ENCODE measurements at regions not wholly inside any gene's neighbourhood (a gene's known extent, or its start where the extent isn't known, plus 50 kb on each side); places are given as distances from the start of the nearest gene placed in this dataset.

DNA sequence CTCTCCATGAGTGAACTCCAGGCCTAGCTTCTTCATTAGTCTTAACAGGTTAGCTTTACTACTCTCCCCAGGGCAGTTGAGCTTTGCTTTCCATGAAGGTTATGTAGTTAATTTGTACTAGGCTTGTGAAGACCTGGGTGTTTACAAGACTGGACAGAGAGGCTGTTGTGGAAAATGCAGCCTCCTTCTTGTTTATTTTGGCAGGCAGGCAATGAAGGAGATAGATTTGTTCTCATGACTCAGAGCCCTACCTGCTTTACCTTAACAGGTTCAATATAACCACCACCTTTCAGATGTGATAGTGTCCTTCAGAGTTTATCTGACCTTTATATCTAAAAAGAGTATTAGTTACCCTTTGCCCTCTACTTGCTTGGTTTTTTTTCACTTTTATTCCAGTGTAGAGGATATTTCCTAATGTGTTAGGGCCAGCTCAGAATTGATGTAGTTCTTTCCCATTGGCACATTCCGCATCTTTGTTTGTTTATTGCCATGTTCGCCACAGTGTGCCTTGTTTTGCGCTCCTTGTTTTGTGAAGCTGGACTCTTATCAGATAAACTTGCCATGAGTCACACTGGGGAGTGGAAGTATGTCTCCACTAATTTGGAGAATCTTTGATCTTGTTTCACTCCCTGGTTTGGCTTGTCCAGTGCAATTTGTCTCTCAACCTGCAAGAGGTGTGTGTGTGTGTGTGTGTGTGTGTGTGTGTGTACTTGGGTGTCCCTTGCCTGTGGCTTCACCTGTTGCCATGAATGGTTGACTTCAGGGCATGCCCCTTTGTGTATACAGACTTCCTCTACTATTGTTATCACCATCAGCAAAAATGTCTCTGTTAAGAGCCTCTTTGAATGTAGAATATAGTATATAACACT lies 87.4 kb upstream of the MACF1 start:
- POLR2A ChIA-PET, result no interaction called here
- Mint-ChIP-seq H3K27me3 (no peaks in the 10 kb centered on the region), H3K4me1 (peaks cover 3% of the 10 kb centered on the region), H3K27ac (no peak overlapping the region), H3K4me3 (no peak overlapping the region), H3K36me3 (no peaks in the 10 kb centered on the region), H3K9me3 (no peaks in the 10 kb centered on the region)
- ATAC-seq (ENCODE audit: low read depth), result no peak
- DNase-seq, result no peak

DNA sequence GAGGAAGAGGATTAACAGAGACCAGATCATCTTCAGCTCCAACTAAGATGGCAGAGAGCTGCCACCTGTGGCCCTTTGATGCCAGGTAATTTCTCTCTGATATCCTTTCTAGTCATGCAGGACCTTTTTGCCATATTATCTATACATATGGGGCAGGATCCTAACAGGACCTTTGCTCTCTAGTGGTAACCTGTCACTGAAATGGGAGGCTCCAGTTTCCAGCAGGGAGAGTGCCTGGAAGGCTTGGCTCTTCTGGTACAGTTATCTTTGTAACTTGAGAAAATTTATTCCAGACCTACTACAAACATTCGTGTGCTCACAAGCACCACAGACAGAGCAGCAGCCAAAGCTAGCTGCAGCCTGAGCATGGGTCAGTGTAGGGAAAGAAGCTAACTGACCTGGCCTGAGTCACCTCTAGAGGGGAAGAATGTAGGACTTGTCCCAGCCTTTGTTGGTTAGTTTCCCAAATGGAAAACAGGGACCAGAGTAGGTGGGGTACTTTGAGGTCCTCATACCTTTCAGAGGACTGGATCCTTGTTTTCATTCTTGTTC lies 86.5 kb upstream of the MACF1 start:
- ATAC-seq (ENCODE audit: low read depth), result no peak
- peaks cover 3% of the 10 kb centered on the region for H3K4me1 Mint-ChIP-seq
- no peaks in the 10 kb centered on the region for H3K9me3 Mint-ChIP-seq
- H3K27ac Mint-ChIP-seq, result no peak overlapping the region
- H3K27me3 Mint-ChIP-seq, result no peaks in the 10 kb centered on the region
- POLR2A ChIA-PET, result no interaction called here
- H3K36me3 Mint-ChIP-seq, result no peaks in the 10 kb centered on the region
- no peak for DNase-seq
- no peak overlapping the region for H3K4me3 Mint-ChIP-seq

DNA sequence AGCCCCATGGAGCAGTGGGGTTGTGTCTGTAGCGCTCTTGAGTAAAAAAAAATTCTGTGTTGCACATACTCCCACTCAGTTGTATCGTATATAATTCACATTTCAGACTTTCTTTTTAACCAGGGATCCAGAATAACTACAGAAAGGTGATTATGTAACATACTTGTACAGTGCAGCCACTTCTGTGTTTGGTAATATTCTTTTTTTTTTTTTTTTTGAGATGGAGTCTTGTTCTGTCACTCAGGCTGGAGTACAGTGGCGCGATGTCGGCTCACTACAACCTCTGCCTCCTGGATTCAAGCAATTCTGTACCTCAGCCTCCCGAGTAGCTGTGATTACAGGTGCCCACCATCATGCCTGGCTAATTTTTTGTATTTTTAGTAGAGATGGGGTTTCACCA lies 82.4 kb upstream of the MACF1 start:
- POLR2A ChIA-PET, result no interaction called here
- peaks cover 3% of the 10 kb centered on the region for H3K4me1 Mint-ChIP-seq
- H3K4me3 Mint-ChIP-seq, result no peak overlapping the region
- H3K36me3 Mint-ChIP-seq, result no peaks in the 10 kb centered on the region
- no peaks in the 10 kb centered on the region for H3K9me3 Mint-ChIP-seq
- no peak for ATAC-seq (ENCODE audit: low read depth)
- no peak for DNase-seq
- no peak overlapping the region for H3K27ac Mint-ChIP-seq
- no peaks in the 10 kb centered on the region for H3K27me3 Mint-ChIP-seq

DNA sequence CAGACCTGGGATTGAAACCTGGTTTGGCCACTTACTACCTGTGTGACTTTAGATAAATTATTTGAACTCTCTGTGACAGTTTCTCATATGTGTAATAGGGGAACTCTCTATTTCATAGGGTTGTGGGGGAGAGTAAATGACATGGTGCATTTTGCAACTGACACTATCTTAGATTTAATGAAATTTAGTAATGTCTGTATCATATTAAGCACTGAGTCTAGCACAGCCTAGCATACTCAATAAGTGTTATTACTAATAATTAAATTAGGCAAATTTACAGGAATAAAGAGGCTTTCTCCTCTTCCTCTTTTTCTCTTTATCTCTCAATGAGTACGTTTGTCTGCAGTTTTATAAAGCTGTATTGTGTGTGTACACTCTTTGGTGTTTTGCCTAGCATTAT lies 80.2 kb upstream of the MACF1 start:
- POLR2A ChIA-PET, result no interaction called here
- H3K27me3 Mint-ChIP-seq, result no peaks in the 10 kb centered on the region
- no peaks in the 10 kb centered on the region for H3K9me3 Mint-ChIP-seq
- no peak overlapping the region for H3K4me3 Mint-ChIP-seq
- no peaks in the 10 kb centered on the region for H3K36me3 Mint-ChIP-seq
- no peaks in the 10 kb centered on the region for H3K4me1 Mint-ChIP-seq
- DNase-seq (no peak), ATAC-seq (ENCODE audit: low read depth) (no peak)
- H3K27ac Mint-ChIP-seq, result no peak overlapping the region

DNA sequence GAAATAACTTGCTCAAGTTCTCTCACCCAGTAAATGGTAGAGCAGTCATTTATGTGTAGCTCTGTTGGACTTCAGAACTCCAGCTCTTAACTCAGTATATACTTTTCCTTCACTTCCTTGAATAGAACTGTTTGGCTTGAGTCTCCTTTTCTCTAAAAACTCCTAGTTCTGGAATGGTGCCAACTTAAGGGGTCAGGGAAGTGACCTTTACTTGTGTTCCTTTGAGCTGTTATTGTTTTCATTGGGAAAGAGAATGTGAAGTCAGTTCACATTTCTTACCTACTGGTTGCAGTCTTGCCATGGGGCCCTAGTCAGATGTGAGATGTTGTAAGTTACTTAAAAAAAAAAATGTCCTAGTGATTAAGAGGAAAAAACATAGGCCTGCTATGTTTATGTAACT lies 77.0 kb upstream of the MACF1 start:
- ATAC-seq (ENCODE audit: low read depth) (no peak), DNase-seq (no peak)
- H3K27me3 Mint-ChIP-seq, result no peaks in the 10 kb centered on the region
- POLR2A ChIA-PET, result no interaction called here
- no peaks in the 10 kb centered on the region for H3K36me3 Mint-ChIP-seq
- H3K4me1 Mint-ChIP-seq, result peaks cover 7% of the 10 kb centered on the region
- no peak overlapping the region for H3K27ac Mint-ChIP-seq
- H3K9me3 Mint-ChIP-seq, result no peaks in the 10 kb centered on the region
- no peak overlapping the region for H3K4me3 Mint-ChIP-seq

DNA sequence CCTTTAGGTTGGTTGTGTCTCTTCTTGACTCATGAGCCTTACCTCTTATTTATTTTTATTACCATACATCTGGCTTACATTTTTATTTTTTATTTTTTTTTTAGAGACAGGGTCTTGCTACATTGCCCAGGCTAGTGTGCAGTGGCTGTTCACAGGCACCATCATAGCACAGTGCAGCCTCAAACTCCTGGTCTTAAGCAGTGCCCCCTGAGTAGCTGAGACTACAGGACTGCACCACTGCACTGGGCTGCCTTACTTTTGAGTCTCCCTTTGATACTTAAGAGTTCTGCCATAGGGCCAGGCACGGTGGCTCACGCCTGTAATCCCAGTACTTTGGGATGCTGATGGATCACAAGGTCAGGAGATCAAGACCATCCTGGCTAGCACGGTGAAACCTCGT lies 76.4 kb upstream of the MACF1 start:
- POLR2A ChIA-PET, result interaction anchor here (0.7 kb wide), 1 partner anchor 56 kb away, joined by 4 read pairs; no protein-coding TSS in a partner anchor
- H3K4me3 Mint-ChIP-seq, result no peak overlapping the region
- no peak for DNase-seq
- H3K9me3 Mint-ChIP-seq, result no peaks in the 10 kb centered on the region
- ATAC-seq (ENCODE audit: low read depth), result no peak
- H3K4me1 Mint-ChIP-seq, result peaks cover 7% of the 10 kb centered on the region
- no peaks in the 10 kb centered on the region for H3K36me3 Mint-ChIP-seq
- H3K27ac Mint-ChIP-seq, result no peak overlapping the region
- H3K27me3 Mint-ChIP-seq, result no peaks in the 10 kb centered on the region

DNA sequence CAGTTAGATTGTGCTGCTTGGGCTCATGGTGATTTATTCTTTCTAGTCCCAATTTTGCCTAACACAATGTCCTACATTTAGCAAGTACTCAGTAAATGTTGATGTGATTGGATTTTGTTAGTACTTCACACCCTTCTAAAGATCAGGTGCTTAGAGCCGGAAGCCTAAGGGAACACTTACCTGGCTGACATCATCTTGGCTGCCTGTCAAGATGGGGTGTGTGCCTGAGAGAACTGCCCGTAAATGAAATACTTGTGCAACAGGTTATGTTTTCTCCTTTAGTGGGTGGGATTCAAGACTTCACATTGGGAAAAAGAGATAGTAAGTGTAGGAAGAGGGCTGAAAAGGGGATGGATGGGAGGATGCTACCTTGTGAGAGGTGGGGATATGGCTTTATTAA lies 75.5 kb upstream of the MACF1 start:
- no peak overlapping the region for H3K27ac Mint-ChIP-seq
- H3K9me3 Mint-ChIP-seq, result no peaks in the 10 kb centered on the region
- H3K36me3 Mint-ChIP-seq, result no peaks in the 10 kb centered on the region
- H3K4me3 Mint-ChIP-seq, result no peak overlapping the region
- H3K27me3 Mint-ChIP-seq, result no peaks in the 10 kb centered on the region
- POLR2A ChIA-PET, result no interaction called here
- H3K4me1 Mint-ChIP-seq, result peaks cover 7% of the 10 kb centered on the region
- ATAC-seq (ENCODE audit: low read depth), result no peak
- DNase-seq, result no peak

DNA sequence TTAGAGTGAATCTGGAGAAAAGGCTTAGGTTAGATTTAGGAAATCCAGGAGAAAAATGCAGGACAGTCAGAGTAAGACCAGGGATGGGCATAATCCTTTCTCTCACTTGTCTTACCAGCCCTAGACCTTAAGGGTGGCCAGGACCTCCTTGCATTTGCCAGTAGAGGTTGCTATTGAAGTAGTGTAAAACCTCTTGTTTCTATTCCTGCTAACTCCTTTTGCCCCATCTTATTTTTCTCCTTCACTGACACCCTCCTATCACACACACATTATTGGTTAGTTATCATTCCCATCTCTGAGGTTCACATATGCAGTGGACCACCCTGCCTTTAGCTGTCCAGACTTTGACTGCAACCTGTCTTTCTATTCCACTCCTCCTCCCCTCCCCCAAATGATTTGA lies 75.0 kb upstream of the MACF1 start:
- DNase-seq (no peak), ATAC-seq (ENCODE audit: low read depth) (peak; percentile 42)
- Mint-ChIP-seq H3K9me3 (no peaks in the 10 kb centered on the region), H3K36me3 (no peaks in the 10 kb centered on the region), H3K4me3 (no peak overlapping the region), H3K27me3 (no peaks in the 10 kb centered on the region), H3K4me1 (peaks cover 7% of the 10 kb centered on the region), H3K27ac (no peak overlapping the region)
- POLR2A ChIA-PET, result interaction anchor here (0.5 kb wide), 1 partner anchor 61 kb away, joined by 3 read pairs; no protein-coding TSS in a partner anchor

DNA sequence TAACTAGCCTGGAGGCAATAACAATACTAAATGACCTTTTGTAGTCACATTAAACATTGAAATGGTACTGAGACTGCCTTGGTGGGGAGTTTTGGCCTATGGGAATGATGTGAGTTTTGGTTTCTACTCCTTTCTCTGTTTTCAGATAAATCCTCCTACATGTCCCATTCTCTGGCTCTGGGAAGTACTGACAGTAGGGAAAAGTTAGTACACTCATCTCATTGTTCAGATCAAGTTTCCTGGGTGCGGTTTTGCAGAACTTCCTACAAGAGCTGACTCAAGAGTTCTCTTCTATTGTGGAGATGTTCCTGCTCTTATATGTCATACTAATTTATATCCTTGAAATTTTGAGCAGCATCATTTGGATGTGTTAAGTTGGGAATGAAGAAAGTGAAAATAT lies 74.2 kb upstream of the MACF1 start:
- no peak for DNase-seq
- Mint-ChIP-seq H3K27me3 (no peaks in the 10 kb centered on the region), H3K36me3 (no peaks in the 10 kb centered on the region), H3K9me3 (no peaks in the 10 kb centered on the region), H3K4me1 (peaks cover 10% of the 10 kb centered on the region), H3K4me3 (no peak overlapping the region), H3K27ac (no peak overlapping the region)
- ATAC-seq (ENCODE audit: low read depth), result no peak
- POLR2A ChIA-PET, result interaction anchor here (0.5 kb wide), 1 partner anchor 60 kb away, joined by 3 read pairs; no protein-coding TSS in a partner anchor

DNA sequence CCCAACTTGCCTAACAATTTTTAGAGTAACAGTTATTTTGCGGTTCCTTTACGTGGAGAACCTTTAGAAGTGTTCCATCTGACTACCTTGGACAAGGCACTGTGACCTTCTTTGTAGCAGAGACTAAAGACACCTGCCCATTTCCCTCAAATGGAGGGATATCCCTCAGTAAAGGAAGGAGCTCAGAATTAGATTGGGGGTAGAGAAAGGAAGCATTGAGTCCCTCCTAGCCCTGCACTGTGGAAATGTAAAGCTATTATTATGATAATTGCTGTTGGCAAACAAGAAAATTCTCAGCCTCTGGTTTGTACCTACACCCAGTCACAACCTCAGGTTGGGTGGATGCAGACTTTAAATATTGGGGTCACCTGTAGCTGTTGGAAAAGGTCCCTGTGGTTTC lies 72.6 kb upstream of the MACF1 start:
- POLR2A ChIA-PET, result interaction anchor here (0.9 kb wide), 1 partner anchor 14 kb away, joined by 4 read pairs; no protein-coding TSS in a partner anchor
- H3K4me1 Mint-ChIP-seq, result peaks cover 10% of the 10 kb centered on the region

DNA sequence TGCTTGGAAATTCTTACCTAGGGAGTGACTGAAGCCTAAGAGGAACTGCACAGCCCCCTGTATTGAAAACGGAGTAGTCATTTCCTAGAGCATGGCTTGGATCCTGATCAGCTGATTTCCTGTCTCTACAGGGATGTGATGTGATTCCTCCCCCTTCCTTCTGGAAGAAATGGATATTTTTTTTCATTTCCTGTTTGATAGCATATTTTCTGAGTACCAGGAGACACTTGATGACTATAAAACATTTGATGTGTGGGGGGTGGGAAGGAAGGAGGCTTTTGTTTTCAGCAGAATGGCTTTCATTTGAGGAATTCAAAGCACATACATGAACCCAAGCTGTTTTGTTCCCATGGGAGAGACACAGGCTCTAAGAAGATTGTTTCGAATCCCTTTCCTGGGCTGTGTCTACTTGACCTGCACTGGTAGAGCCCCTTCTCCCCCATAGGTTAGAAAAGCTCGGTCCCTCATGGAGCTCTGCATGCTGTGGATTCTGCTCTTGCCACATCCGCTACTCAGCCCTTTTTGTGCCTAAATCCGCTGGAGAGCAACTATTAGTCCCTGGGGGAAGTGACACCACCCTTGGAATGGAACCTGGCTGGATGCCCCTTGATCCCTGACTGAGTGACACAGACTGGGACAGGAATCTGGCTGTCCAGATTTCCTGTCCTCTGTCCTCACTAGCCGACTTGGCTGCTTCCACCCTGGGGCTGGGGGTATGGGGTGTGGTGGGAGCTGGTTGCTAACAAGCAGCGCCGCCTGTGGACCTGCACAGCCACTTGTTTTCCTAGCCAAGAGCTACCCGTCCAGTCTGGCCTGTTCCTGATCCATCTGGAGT lies 71.8 kb upstream of the MACF1 start:
- Mint-ChIP-seq H3K27ac (no peak overlapping the region), H3K27me3 (no peaks in the 10 kb centered on the region), H3K4me1 (peaks cover 10% of the 10 kb centered on the region), H3K9me3 (no peaks in the 10 kb centered on the region), H3K4me3 (no peak overlapping the region), H3K36me3 (no peaks in the 10 kb centered on the region)
- POLR2A ChIA-PET, result no interaction called here
- DNase-seq (no peak), ATAC-seq (ENCODE audit: low read depth) (no peak)

More for the DNA sequence above, 72.6 kb upstream of the MACF1 start:
- no peak for DNase-seq
- H3K27me3 Mint-ChIP-seq, result no peaks in the 10 kb centered on the region
- H3K27ac Mint-ChIP-seq, result no peak overlapping the region
- H3K9me3 Mint-ChIP-seq, result no peaks in the 10 kb centered on the region
- no peaks in the 10 kb centered on the region for H3K36me3 Mint-ChIP-seq
- no peak for ATAC-seq (ENCODE audit: low read depth)
- H3K4me3 Mint-ChIP-seq, result no peak overlapping the region

DNA sequence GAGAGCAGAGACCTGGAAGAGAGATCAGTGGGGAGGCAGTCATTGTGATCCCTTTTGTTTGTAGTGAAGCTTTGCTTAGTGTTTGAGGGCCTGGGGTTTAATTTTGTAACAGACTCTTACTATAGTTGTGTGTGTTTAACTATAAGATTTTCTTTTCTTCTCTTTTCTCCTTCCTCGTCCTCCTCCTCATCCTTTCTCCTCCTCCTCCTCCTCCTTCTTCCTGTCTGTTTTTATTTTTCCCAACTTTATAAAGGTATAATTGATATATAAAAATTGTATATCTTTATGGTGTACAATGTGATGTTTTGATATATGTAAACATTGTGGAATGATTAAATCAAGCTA lies 71.2 kb upstream of the MACF1 start:
- no peak for ATAC-seq (ENCODE audit: low read depth)
- Mint-ChIP-seq H3K27me3 (no peaks in the 10 kb centered on the region), H3K9me3 (no peaks in the 10 kb centered on the region), H3K36me3 (no peaks in the 10 kb centered on the region), H3K27ac (no peak overlapping the region), H3K4me1 (peaks cover 10% of the 10 kb centered on the region), H3K4me3 (no peak overlapping the region)
- DNase-seq, result no peak
- POLR2A ChIA-PET, result no interaction called here

DNA sequence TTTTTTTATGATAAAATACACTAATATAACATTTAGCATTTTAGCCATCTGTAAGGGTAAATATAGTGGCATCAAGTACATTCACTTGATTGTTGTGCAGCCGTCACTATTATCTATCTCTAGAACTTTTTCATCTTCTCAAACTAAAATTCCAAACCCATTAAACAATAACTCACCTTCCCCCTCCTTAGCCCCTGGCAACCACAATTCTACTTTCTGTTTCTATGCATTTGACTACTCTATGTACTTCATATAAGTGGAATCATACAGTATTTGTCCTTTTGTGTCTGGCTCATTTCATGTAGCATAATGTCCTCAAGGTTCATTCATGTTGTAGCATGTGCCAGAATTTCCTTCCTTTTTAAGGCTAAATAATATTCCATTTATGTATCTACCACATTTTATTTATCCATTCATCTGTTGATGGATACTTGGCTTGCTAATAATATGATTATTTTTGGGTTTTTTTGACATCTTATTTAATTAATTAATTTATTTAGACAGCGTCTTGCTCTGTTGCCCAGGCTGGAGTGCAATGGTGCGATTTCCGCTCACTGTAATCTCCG lies 69.6 kb upstream of the MACF1 start:
- POLR2A ChIA-PET, result no interaction called here
- Mint-ChIP-seq H3K4me1 (peaks cover 6% of the 10 kb centered on the region), H3K36me3 (no peaks in the 10 kb centered on the region), H3K27ac (no peak overlapping the region), H3K27me3 (no peaks in the 10 kb centered on the region), H3K4me3 (no peak overlapping the region), H3K9me3 (no peaks in the 10 kb centered on the region)
- no peak for DNase-seq
- no peak for ATAC-seq (ENCODE audit: low read depth)

Data from activated naive CD8-positive, alpha-beta T cell treated with anti-CD3 and anti-CD28 coated beads, Interleukin-2, amount 10 ng/mL, durations not matched to agents 7 days and 5 days (primary cell).